Head of caudate nucleus (tissue), 42 donors: ENCODE measurements at regions not wholly inside any gene's neighbourhood (a gene's known extent, or its start where the extent isn't known, plus 50 kb on each side); places are given as distances from the start of the nearest gene placed in this dataset.

Experiments used
- DNase-seq, 42 donors: peaks; one replicate each; pipeline versions ENCODE4 v3.0.0 to v3.0.0-alpha.2; 2020 to 2021; ENCODE audit warnings: mixed read lengths in 7 of 42
- intact Hi-C: fragments of 100-400 bp; cut with DNase I; formaldehyde crosslinking; loops from one replicate; pipeline ENCODE4 v1.15.0; 2022

- no peak for DNase-seq
- intact Hi-C loops: no loop called here
These were observed 762.2 kb upstream of the ALCAM start for GRCh38 chr3:104604326-104605010.

- intact Hi-C loops: no loop called here
- DNase-seq: no peak
These were observed 759.9 kb upstream of the ALCAM start for GRCh38 chr3:104606812-104607211.

GRCh38 chr3:104610730-104611652 lies 755.7 kb upstream of the ALCAM start:
- DNase-seq: no peak
- intact Hi-C loops: no loop called here

GRCh38 chr3:104612218-104612617 lies 754.5 kb upstream of the ALCAM start:
- intact Hi-C loops: no loop called here
- DNase-seq: no peak

GRCh38 chr3:104614564-104614963 lies 752.1 kb upstream of the ALCAM start:
- DNase-seq: no peak
- intact Hi-C loops: no loop called here

GRCh38 chr3:104628185-104628789 lies 738.4 kb upstream of the ALCAM start:
- intact Hi-C loops: no loop called here
- DNase-seq: peak in 10 of 42 donors; percentile 4 to 53 (median 16)

- intact Hi-C loops: no loop called here
- DNase-seq: no peak
These were observed 737.7 kb upstream of the ALCAM start for GRCh38 chr3:104629038-104629437.

- intact Hi-C loops: no loop called here
- no peak for DNase-seq
These were observed 735.5 kb upstream of the ALCAM start for GRCh38 chr3:104631254-104631653.

GRCh38 chr3:104632521-104632920 lies 734.2 kb upstream of the ALCAM start:
- no peak for DNase-seq
- intact Hi-C loops: no loop called here

- DNase-seq: no peak
- intact Hi-C loops: no loop called here
These were observed 733.8 kb upstream of the ALCAM start for GRCh38 chr3:104632947-104633346.

GRCh38 chr3:104635872-104636580 lies 730.7 kb upstream of the ALCAM start:
- DNase-seq: no peak
- intact Hi-C loops: no loop called here

GRCh38 chr3:104642827-104643226 lies 723.9 kb upstream of the ALCAM start:
- no peak for DNase-seq
- intact Hi-C loops: no loop called here

- DNase-seq: no peak
- intact Hi-C loops: no loop called here
These were observed 720.5 kb upstream of the ALCAM start for GRCh38 chr3:104646196-104646595.

GRCh38 chr3:104648823-104649222 lies 717.9 kb upstream of the ALCAM start:
- intact Hi-C loops: no loop called here
- DNase-seq: no peak

GRCh38 chr3:104669083-104669482 lies 697.6 kb upstream of the ALCAM start:
- intact Hi-C loops: no loop called here
- DNase-seq: no peak

- intact Hi-C loops: no loop called here
- no peak for DNase-seq
These were observed 694.4 kb upstream of the ALCAM start for GRCh38 chr3:104672331-104672730.

GRCh38 chr3:104673981-104674380 lies 692.7 kb upstream of the ALCAM start:
- intact Hi-C loops: no loop called here
- DNase-seq: no peak

GRCh38 chr3:104676241-104676640 lies 690.5 kb upstream of the ALCAM start:
- intact Hi-C loops: no loop called here
- DNase-seq: no peak

GRCh38 chr3:104677932-104678331 lies 688.8 kb upstream of the ALCAM start:
- intact Hi-C loops: no loop called here
- DNase-seq: no peak

- intact Hi-C loops: no loop called here
- no peak for DNase-seq
These were observed 681.2 kb upstream of the ALCAM start for GRCh38 chr3:104685492-104685891.
